CD4-positive, alpha-beta T cell (primary cell): ENCODE measurements at regions not wholly inside any gene's neighbourhood (a gene's known extent, or its start where the extent isn't known, plus 50 kb on each side); places are given as distances from the start of the nearest gene placed in this dataset.

Experiments used
- ATAC-seq: fragments of 200-7000 bp; cut with Tn5 transposase; one replicate; pipeline ENCODE4 v1.10.0; 2022; ENCODE audit warnings: mild to moderate bottlenecking; ENCODE audit not compliant: poor library complexity
- CTCF ChIA-PET: fragments of 350-600 bp; sonication (Branson Sonifier 250); formaldehyde crosslinking; loops from one replicate; lab custom pipeline; 2021; ENCODE audit warnings: antibody characterized with exemption, inconsistent platforms; lab: Charles Lee
- POLR2A ChIA-PET: fragments of 350-600 bp; sonication (Branson Sonifier 250); formaldehyde crosslinking; loops from one replicate; lab custom pipeline; 2021; ENCODE audit warnings: antibody characterized with exemption, inconsistent platforms; lab: Charles Lee
- DNase-seq, 14 experiments: peaks; one replicate each; pipeline ENCODE4 v3.0.0-alpha.2; 2013 to 2020; ENCODE audit warnings: mixed read lengths in 2 of 14
- H3K27ac ChIP-seq, 2 donors: one replicate each; pipeline versions ENCODE4 v1.5.1 to v1.7.0; 2013; ENCODE audit warnings: low read length in 2 of 2, low read depth in 1 of 2, mild to moderate bottlenecking in 1 of 2
- H3K27me3 ChIP-seq, 2 experiments: 1 replicate in 1 of 2; 2 replicates in 1 of 2; pipeline versions ENCODE4 v1.6.1 to v1.7.0; 2013; ENCODE audit warnings: low read length in 2 of 2, control low read depth in 1 of 2, mild to moderate bottlenecking in 1 of 2, moderate library complexity in 1 of 2; ENCODE audit not compliant: insufficient read depth in 2 of 2, control insufficient read depth in 1 of 2
- H3K36me3 ChIP-seq: one replicate; pipeline ENCODE4 v1.6.1; 2013; ENCODE audit warnings: low read length, control low read depth; ENCODE audit not compliant: insufficient read depth
- H3K4me1 ChIP-seq: one replicate; pipeline ENCODE4 v1.6.1; 2013; ENCODE audit warnings: low read length, control low read depth; ENCODE audit not compliant: insufficient read depth
- H3K4me3 ChIP-seq: one replicate; pipeline ENCODE4 v1.5.1; 2013; ENCODE audit warnings: mild to moderate bottlenecking, low read length, moderate library complexity
- H3K9me3 ChIP-seq, 2 experiments: 1 replicate in 1 of 2; 2 replicates in 1 of 2; pipeline versions ENCODE4 v1.6.1 to v1.7.0; 2013; ENCODE audit warnings: low read length in 2 of 2, mild to moderate bottlenecking in 2 of 2, control low read depth in 1 of 2, moderate library complexity in 1 of 2; ENCODE audit not compliant: control insufficient read depth in 1 of 2, insufficient read depth in 1 of 2
- H3K27ac Mint-ChIP-seq: one replicate; pipeline ENCODE4 v1.8.0; 2020; ENCODE audit warnings: mixed read lengths
- H3K27me3 Mint-ChIP-seq: one replicate; pipeline ENCODE4 v1.8.0; 2021; ENCODE audit warnings: mixed read lengths
- H3K36me3 Mint-ChIP-seq: one replicate; pipeline ENCODE4 v1.8.0; 2021; ENCODE audit warnings: low read depth, mixed read lengths
- H3K4me1 Mint-ChIP-seq: one replicate; pipeline ENCODE4 v1.8.0; 2021; ENCODE audit warnings: low read depth, mixed read lengths
- H3K4me3 Mint-ChIP-seq: one replicate; pipeline ENCODE4 v1.8.0; 2020; ENCODE audit warnings: mild to moderate bottlenecking, mixed read lengths
- H3K9me3 Mint-ChIP-seq: one replicate; pipeline ENCODE4 v1.8.0; 2020; ENCODE audit warnings: mixed read lengths
- intact Hi-C, 2 experiments: fragments of 100-400 bp; cut with DNase I in 1 of 2; cut with micrococcal nuclease in 1 of 2; formaldehyde crosslinking; loops; one replicate each; pipeline versions ENCODE4 v1.15.1 to v1.9.0; 2023 to 2025; cut with DNase I, micrococcal nuclease
- TF ChIP-seq, protein P1 (sequence below): fragments of 200-600 bp; IDR thresholded peaks from one replicate; pipeline ENCODE4 v1.8.0; 2022; ENCODE audit warnings: antibody characterized with exemption, mild to moderate bottlenecking

- Histone ChIP-seq H3K4me3 (no peak overlapping the region), H3K27me3 (no peaks in the 10 kb centered on the region), H3K9me3 (peaks cover 0 to 7% of the 10 kb centered on the region in 2 experiments), H3K4me1 (no peaks in the 10 kb centered on the region), H3K36me3 (no peaks in the 10 kb centered on the region), H3K27ac (no peak overlapping the region)
- H3K36me3 Mint-ChIP-seq, result no peaks in the 10 kb centered on the region
- CTCF ChIA-PET, result interaction anchor here (0.5 kb wide), 1 partner anchor 10 kb away, joined by 4 read pairs; no protein-coding TSS in a partner anchor
- H3K9me3 Mint-ChIP-seq, result peaks cover 2% of the 10 kb centered on the region
- POLR2A ChIA-PET, result no interaction called here
- no peak for DNase-seq
- TF ChIP-seq, protein P1, sequence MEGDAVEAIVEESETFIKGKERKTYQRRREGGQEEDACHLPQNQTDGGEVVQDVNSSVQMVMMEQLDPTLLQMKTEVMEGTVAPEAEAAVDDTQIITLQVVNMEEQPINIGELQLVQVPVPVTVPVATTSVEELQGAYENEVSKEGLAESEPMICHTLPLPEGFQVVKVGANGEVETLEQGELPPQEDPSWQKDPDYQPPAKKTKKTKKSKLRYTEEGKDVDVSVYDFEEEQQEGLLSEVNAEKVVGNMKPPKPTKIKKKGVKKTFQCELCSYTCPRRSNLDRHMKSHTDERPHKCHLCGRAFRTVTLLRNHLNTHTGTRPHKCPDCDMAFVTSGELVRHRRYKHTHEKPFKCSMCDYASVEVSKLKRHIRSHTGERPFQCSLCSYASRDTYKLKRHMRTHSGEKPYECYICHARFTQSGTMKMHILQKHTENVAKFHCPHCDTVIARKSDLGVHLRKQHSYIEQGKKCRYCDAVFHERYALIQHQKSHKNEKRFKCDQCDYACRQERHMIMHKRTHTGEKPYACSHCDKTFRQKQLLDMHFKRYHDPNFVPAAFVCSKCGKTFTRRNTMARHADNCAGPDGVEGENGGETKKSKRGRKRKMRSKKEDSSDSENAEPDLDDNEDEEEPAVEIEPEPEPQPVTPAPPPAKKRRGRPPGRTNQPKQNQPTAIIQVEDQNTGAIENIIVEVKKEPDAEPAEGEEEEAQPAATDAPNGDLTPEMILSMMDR, result no peak
- intact Hi-C loops, result no loop called here
- H3K4me3 Mint-ChIP-seq, result no peak overlapping the region
- no peaks in the 10 kb centered on the region for H3K4me1 Mint-ChIP-seq
- no peaks in the 10 kb centered on the region for H3K27me3 Mint-ChIP-seq
- no peak overlapping the region for H3K27ac Mint-ChIP-seq
- ATAC-seq, result no peak
These were observed 910.2 kb downstream of the TAF11L14 start for GRCh38 chr5:18544421-18544820.

GRCh38 chr5:18546591-18546990, 912.3 kb downstream of the TAF11L14 start:
- no peak overlapping the region for H3K4me3 ChIP-seq
- H3K27ac ChIP-seq, result no peak overlapping the region
- peaks cover 4% of the 10 kb centered on the region for H3K9me3 Mint-ChIP-seq
- no peak overlapping the region for H3K4me3 Mint-ChIP-seq
- H3K4me1 Mint-ChIP-seq, result no peaks in the 10 kb centered on the region
- intact Hi-C loops, result no loop called here
- CTCF ChIA-PET, result no interaction called here
- ATAC-seq (no peak), DNase-seq (no peak)
- no peaks in the 10 kb centered on the region for H3K27me3 Mint-ChIP-seq
- H3K4me1 ChIP-seq, result no peaks in the 10 kb centered on the region
- POLR2A ChIA-PET, result no interaction called here
- H3K36me3 ChIP-seq, result no peaks in the 10 kb centered on the region
- H3K36me3 Mint-ChIP-seq, result no peaks in the 10 kb centered on the region
- H3K27me3 ChIP-seq, result no peaks in the 10 kb centered on the region
- H3K9me3 ChIP-seq, result peaks cover 6 to 7% of the 10 kb centered on the region in 2 experiments
- TF ChIP-seq, protein P1, result no peak
- no peak overlapping the region for H3K27ac Mint-ChIP-seq

GRCh38 chr5:18551716-18552115, 917.5 kb downstream of the TAF11L14 start:
- ATAC-seq (no peak), DNase-seq (peak in 1 of 14 experiments; percentile 6)
- Mint-ChIP-seq H3K27ac (no peak overlapping the region), H3K27me3 (no peaks in the 10 kb centered on the region), H3K4me3 (no peak overlapping the region), H3K9me3 (peaks cover 9% of the 10 kb centered on the region), H3K4me1 (no peaks in the 10 kb centered on the region), H3K36me3 (no peaks in the 10 kb centered on the region)
- Histone ChIP-seq H3K4me3 (no peak overlapping the region), H3K4me1 (no peaks in the 10 kb centered on the region), H3K36me3 (no peaks in the 10 kb centered on the region), H3K9me3 (peaks cover 7 to 11% of the 10 kb centered on the region in 2 experiments), H3K27ac (no peak overlapping the region), H3K27me3 (no peaks in the 10 kb centered on the region)
- intact Hi-C loops, result no loop called here
- TF ChIP-seq, protein P1, result no peak
- ChIA-PET POLR2A (no interaction called here), CTCF (no interaction called here)
